Keratinocyte (primary cell): ENCODE measurements at regions not wholly inside any gene's neighbourhood (a gene's known extent, or its start where the extent isn't known, plus 50 kb on each side); places are given as distances from the start of the nearest gene placed in this dataset.

Experiments
- DNase-seq: peaks from one replicate; pipeline ENCODE4 v3.0.0-alpha.2; 2011; ENCODE audit warnings: low read depth, missing footprints, low spot score
- FAIRE-seq: peaks from 2 replicates; lab custom pipeline; 2011; peaks lifted over from hg19 to GRCh38; lab: Jason Lieb, UNC
- H2AFZ ChIP-seq: 2 replicates; pipeline ENCODE4 v1.6.0; 2012; ENCODE audit warnings: low read length, control low read depth, inconsistent platforms; ENCODE audit not compliant: control insufficient read depth
- H3K27ac ChIP-seq: 2 replicates; pipeline ENCODE4 v1.5.1; 2011; ENCODE audit warnings: low read length; ENCODE audit not compliant: control insufficient read depth, insufficient read depth
- H3K27me3 ChIP-seq: 3 replicates; pipeline ENCODE4 v1.6.0; 2011; ENCODE audit warnings: low read length; ENCODE audit not compliant: control insufficient read depth, insufficient read depth; ENCODE audit errors: extremely low read depth
- H3K36me3 ChIP-seq, 2 experiments: 2 replicates in 1 of 2; 3 replicates in 1 of 2; pipeline ENCODE4 v1.5.1; 2011; ENCODE audit warnings: low read length in 2 of 2, mild to moderate bottlenecking in 1 of 2; ENCODE audit not compliant: control insufficient read depth in 2 of 2, insufficient read depth in 2 of 2; ENCODE audit errors: extremely low read depth in 1 of 2
- H3K4me1 ChIP-seq: 3 replicates; pipeline ENCODE4 v1.5.1; 2011; ENCODE audit warnings: low read length; ENCODE audit not compliant: control insufficient read depth, insufficient read depth; ENCODE audit errors: extremely low read depth
- H3K4me2 ChIP-seq: 3 replicates; pipeline ENCODE4 v1.6.0; 2011; ENCODE audit warnings: low read depth, low read length; ENCODE audit not compliant: control insufficient read depth, insufficient read depth; ENCODE audit errors: extremely low read depth
- H3K4me3 ChIP-seq, 3 experiments: fragments of 200-600 bp in 1 of 3; sonication (generic) in 1 of 3; 2 replicates in 2 of 3; 3 replicates in 1 of 3; pipeline ENCODE4 v1.5.1; 2011 to 2016; ENCODE audit warnings: low read length in 3 of 3, mild to moderate bottlenecking in 3 of 3, control low read depth in 2 of 3, inconsistent platforms in 1 of 3, low read depth in 1 of 3, mixed read lengths in 1 of 3, mixed run types in 1 of 3, moderate library complexity in 1 of 3; ENCODE audit not compliant: control insufficient read depth in 2 of 3, insufficient read depth in 2 of 3; ENCODE audit errors: extremely low read depth in 1 of 3
- H3K79me2 ChIP-seq: 2 replicates; pipeline ENCODE4 v1.6.0; 2012; ENCODE audit warnings: low read length; ENCODE audit not compliant: control insufficient read depth, insufficient read depth
- H3K9ac ChIP-seq: 3 replicates; pipeline ENCODE4 v1.6.0; 2011; ENCODE audit warnings: low read length; ENCODE audit not compliant: control insufficient read depth, insufficient read depth; ENCODE audit errors: extremely low read depth
- H3K9me1 ChIP-seq: 3 replicates; pipeline ENCODE4 v1.6.0; 2011; ENCODE audit warnings: low read length; ENCODE audit not compliant: control insufficient read depth, insufficient read depth; ENCODE audit errors: extremely low read depth
- H3K9me3 ChIP-seq: 2 replicates; pipeline ENCODE4 v1.5.1; 2012; ENCODE audit warnings: low read depth, low read length; ENCODE audit not compliant: control insufficient read depth
- H4K20me1 ChIP-seq: 3 replicates; pipeline ENCODE4 v1.6.0; 2011; ENCODE audit warnings: low read length; ENCODE audit not compliant: control insufficient read depth, insufficient read depth; ENCODE audit errors: extremely low read depth
- CTCF ChIP-seq, 3 experiments: IDR thresholded peaks in 1 of 3; conservative IDR thresholded peaks in 1 of 3; optimal IDR thresholded peaks in 1 of 3; 2 replicates in 2 of 3; 3 replicates in 1 of 3; pipeline versions ENCODE3 to v1.5.1; 2011; ENCODE audit warnings: low read length in 3 of 3, mild to moderate bottlenecking in 3 of 3, moderate library complexity in 2 of 3, control low read depth in 1 of 3, inconsistent platforms in 1 of 3; ENCODE audit not compliant: insufficient read depth in 2 of 3; ENCODE audit errors: extremely low read depth in 1 of 3
- EZH2 ChIP-seq: IDR thresholded peaks from one replicate; pipeline ENCODE4 v1.6.1; 2012; ENCODE audit warnings: inconsistent platforms, mild to moderate bottlenecking, low read length, moderate library complexity
- dilution Hi-C: fragments of 300-500 bp; cut with MboI; formaldehyde crosslinking; loops from one replicate; pipeline ENCODE4 v1.7.0; 2020; ENCODE audit warnings: low sequenced_read_pairs; ENCODE audit not compliant: extremely low pct_ligation_motif_present

DNA sequence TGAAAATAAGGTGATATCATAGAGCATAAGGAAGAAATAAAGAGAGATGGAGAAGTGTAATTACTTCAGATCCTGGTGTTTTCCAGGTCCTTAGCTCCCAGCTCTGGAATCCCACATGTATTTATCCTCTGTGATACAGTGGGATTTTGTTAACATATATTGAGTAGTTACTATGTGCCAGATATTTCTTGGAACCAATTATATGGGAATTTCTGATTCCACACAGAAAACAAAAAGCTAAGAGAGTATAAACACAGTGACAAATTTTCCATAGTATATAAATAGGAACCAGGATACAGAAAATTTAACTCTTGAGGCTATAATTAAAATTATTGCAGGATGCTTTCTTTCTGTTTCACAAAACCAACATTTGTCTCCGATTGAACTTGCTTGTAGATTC lies 1067.5 kb downstream of the PCDH7 start:
- FAIRE-seq (no peak), DNase-seq (no peak)
- Histone ChIP-seq H3K9me3 (no peaks in the 10 kb centered on the region), H4K20me1 (no peaks in the 10 kb centered on the region), H3K9me1 (no peaks in the 10 kb centered on the region), H3K27ac (no peak overlapping the region), H3K9ac (no peak overlapping the region), H3K36me3 (no peaks in the 10 kb centered on the region), H3K4me3 (no peak overlapping the region), H3K4me1 (no peaks in the 10 kb centered on the region), H3K79me2 (no peaks in the 10 kb centered on the region), H3K27me3 (no peaks in the 10 kb centered on the region), H3K4me2 (no peak overlapping the region), H2AFZ (no peak overlapping the region)
- TF ChIP-seq CTCF (optimal IDR thresholded peaks at IDR 0.05 in 1 of 3, IDR thresholded peaks at IDR 0.05 in 1 of 3, conservative IDR thresholded peaks at IDR 0.05 in 1 of 3; ENCODE audit: extremely low read depth in 1 of 3, insufficient read depth in 2 of 3, low read length in 3 of 3) (no peak), EZH2 (no peak)
- dilution Hi-C loops = no loop called here

- H3K9me1 ChIP-seq = no peaks in the 10 kb centered on the region
- H3K36me3 ChIP-seq = no peaks in the 10 kb centered on the region
- FAIRE-seq (no peak), DNase-seq (no peak)
- TF ChIP-seq CTCF (optimal IDR thresholded peaks at IDR 0.05 in 1 of 3, IDR thresholded peaks at IDR 0.05 in 1 of 3, conservative IDR thresholded peaks at IDR 0.05 in 1 of 3; ENCODE audit: extremely low read depth in 1 of 3, insufficient read depth in 2 of 3, low read length in 3 of 3) (no peak), EZH2 (no peak)
- H3K4me1 ChIP-seq = no peaks in the 10 kb centered on the region
- no peak overlapping the region for H3K4me3 ChIP-seq
- H4K20me1 ChIP-seq = no peaks in the 10 kb centered on the region
- no peaks in the 10 kb centered on the region for H3K79me2 ChIP-seq
- H2AFZ ChIP-seq = no peak overlapping the region
- H3K9me3 ChIP-seq = no peaks in the 10 kb centered on the region
- no peak overlapping the region for H3K9ac ChIP-seq
- H3K4me2 ChIP-seq = no peak overlapping the region
- no peaks in the 10 kb centered on the region for H3K27me3 ChIP-seq
- dilution Hi-C loops = no loop called here
- no peak overlapping the region for H3K27ac ChIP-seq
Measured at GRCh38 chr4:31788676-31789075, 1068.5 kb downstream of the PCDH7 start.
